ENCODE measurements at regions not wholly inside any gene's neighbourhood (a gene's known extent, or its start where the extent isn't known, plus 50 kb on each side); places are given as distances from the start of the nearest gene placed in this dataset.

DNA sequence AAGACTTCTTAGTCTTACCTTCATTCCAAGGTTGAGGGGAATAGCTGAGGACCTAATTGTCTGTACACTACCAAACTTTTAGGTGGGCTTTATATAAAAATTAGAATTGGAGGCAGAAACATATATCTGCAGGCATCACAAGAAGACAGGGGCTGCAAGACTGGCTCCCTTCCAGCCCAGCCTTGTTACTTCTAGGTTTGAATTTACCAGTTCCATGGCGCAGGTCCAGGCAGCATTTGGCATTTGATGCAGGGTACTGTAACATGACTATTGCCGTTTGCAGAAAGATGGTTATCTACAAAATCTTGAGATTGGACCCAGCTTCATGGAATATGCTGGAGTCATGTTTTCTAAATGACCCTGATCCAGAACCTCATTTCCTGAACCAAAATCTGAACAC lies 105.4 kb upstream of the RHOBTB1 start:
- TF ChIP-seq, protein P1, sequence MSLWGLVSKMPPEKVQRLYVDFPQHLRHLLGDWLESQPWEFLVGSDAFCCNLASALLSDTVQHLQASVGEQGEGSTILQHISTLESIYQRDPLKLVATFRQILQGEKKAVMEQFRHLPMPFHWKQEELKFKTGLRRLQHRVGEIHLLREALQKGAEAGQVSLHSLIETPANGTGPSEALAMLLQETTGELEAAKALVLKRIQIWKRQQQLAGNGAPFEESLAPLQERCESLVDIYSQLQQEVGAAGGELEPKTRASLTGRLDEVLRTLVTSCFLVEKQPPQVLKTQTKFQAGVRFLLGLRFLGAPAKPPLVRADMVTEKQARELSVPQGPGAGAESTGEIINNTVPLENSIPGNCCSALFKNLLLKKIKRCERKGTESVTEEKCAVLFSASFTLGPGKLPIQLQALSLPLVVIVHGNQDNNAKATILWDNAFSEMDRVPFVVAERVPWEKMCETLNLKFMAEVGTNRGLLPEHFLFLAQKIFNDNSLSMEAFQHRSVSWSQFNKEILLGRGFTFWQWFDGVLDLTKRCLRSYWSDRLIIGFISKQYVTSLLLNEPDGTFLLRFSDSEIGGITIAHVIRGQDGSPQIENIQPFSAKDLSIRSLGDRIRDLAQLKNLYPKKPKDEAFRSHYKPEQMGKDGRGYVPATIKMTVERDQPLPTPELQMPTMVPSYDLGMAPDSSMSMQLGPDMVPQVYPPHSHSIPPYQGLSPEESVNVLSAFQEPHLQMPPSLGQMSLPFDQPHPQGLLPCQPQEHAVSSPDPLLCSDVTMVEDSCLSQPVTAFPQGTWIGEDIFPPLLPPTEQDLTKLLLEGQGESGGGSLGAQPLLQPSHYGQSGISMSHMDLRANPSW (CRISPR knock-in tag; IDR thresholded peaks at IDR 0.05; ENCODE audit: borderline replicate concordance) = no peak
- TF ChIP-seq MEIS2 (CRISPR knock-in tag; IDR thresholded peaks at IDR 0.05) = no peak
- TF ChIP-seq, protein P2, sequence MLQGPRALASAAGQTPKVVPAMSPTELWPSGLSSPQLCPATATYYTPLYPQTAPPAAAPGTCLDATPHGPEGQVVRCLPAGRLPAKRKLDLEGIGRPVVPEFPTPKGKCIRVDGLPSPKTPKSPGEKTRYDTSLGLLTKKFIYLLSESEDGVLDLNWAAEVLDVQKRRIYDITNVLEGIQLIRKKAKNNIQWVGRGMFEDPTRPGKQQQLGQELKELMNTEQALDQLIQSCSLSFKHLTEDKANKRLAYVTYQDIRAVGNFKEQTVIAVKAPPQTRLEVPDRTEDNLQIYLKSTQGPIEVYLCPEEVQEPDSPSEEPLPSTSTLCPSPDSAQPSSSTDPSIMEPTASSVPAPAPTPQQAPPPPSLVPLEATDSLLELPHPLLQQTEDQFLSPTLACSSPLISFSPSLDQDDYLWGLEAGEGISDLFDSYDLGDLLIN (CRISPR knock-in tag; IDR thresholded peaks at IDR 0.05; ENCODE audit: borderline replicate concordance) = no peak
- no peak for TF ChIP-seq ASH2L (IDR thresholded peaks at IDR 0.05; ENCODE audit: insufficient read length, low read depth, low read length)
- TF ChIP-seq MAFF (IDR thresholded peaks at IDR 0.05; ENCODE audit: low read depth, low read length) = no peak
- no peak for TF ChIP-seq HDAC1 (CRISPR knock-in tag; IDR thresholded peaks at IDR 0.05)
- TF ChIP-seq ZNF766 (CRISPR knock-in tag; IDR thresholded peaks at IDR 0.05; ENCODE audit: borderline replicate concordance) = no peak
- TF ChIP-seq, protein P3, sequence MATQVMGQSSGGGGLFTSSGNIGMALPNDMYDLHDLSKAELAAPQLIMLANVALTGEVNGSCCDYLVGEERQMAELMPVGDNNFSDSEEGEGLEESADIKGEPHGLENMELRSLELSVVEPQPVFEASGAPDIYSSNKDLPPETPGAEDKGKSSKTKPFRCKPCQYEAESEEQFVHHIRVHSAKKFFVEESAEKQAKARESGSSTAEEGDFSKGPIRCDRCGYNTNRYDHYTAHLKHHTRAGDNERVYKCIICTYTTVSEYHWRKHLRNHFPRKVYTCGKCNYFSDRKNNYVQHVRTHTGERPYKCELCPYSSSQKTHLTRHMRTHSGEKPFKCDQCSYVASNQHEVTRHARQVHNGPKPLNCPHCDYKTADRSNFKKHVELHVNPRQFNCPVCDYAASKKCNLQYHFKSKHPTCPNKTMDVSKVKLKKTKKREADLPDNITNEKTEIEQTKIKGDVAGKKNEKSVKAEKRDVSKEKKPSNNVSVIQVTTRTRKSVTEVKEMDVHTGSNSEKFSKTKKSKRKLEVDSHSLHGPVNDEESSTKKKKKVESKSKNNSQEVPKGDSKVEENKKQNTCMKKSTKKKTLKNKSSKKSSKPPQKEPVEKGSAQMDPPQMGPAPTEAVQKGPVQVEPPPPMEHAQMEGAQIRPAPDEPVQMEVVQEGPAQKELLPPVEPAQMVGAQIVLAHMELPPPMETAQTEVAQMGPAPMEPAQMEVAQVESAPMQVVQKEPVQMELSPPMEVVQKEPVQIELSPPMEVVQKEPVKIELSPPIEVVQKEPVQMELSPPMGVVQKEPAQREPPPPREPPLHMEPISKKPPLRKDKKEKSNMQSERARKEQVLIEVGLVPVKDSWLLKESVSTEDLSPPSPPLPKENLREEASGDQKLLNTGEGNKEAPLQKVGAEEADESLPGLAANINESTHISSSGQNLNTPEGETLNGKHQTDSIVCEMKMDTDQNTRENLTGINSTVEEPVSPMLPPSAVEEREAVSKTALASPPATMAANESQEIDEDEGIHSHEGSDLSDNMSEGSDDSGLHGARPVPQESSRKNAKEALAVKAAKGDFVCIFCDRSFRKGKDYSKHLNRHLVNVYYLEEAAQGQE (IDR thresholded peaks at IDR 0.05; ENCODE audit: borderline replicate concordance in 1 of 2, low read depth in 1 of 2, low read length in 2 of 2) = no peak
- TF ChIP-seq, protein P4, sequence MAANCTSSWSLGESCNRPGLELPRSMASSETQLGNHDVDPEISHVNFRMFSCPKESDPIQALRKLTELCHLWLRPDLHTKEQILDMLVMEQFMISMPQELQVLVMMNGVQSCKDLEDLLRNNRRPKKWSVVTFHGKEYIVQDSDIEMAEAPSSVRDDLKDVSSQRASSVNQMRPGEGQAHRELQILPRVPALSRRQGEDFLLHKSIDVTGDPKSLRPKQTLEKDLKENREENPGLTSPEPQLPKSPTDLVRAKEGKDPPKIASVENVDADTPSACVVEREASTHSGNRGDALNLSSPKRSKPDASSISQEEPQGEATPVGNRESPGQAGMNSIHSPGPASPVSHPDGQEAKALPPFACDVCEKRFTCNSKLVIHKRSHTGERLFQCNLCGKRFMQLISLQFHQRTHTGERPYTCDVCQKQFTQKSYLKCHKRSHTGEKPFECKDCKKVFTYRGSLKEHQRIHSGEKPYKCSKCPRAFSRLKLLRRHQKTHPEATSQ (CRISPR knock-in tag; IDR thresholded peaks at IDR 0.05; ENCODE audit: borderline replicate concordance) = no peak
- no peak for TF ChIP-seq NCOR1 (IDR thresholded peaks at IDR 0.05; ENCODE audit: borderline replicate concordance, low read length)
- TF ChIP-seq BRCA1 (CRISPR knock-in tag; IDR thresholded peaks at IDR 0.05) = no peak
- no peak for TF ChIP-seq GLI4 (CRISPR knock-in tag; IDR thresholded peaks at IDR 0.05; ENCODE audit: borderline replicate concordance)
- no peak for TF ChIP-seq HNRNPK (IDR thresholded peaks at IDR 0.05; ENCODE audit: low read depth, low read length, poor library complexity, severe bottlenecking)
- no peak for TF ChIP-seq EP300 (IDR thresholded peaks at IDR 0.05; ENCODE audit: low read depth in 2 of 2, low read length in 2 of 2)
- no peak for TF ChIP-seq EP300 (CRISPR knock-in tag; IDR thresholded peaks at IDR 0.05; ENCODE audit: borderline replicate concordance)
